ENCODE measurements at regions not wholly inside any gene's neighbourhood (a gene's known extent, or its start where the extent isn't known, plus 50 kb on each side); places are given as distances from the start of the nearest gene placed in this dataset.
A peak's percentile ranks its signal among the peaks of the same experiment; 100 is the strongest.

- BruUV-seq (replicated peaks): no TSS peak
- intact Hi-C loops (cut with micrococcal nuclease; ENCODE audit: unreplicated experiment): no loop called here
- H3K4me1 ChIP-seq (ENCODE audit: insufficient read depth, low read length, poor library complexity, severe bottlenecking): no peaks in the 10 kb centered on the region
- H3K36me3 ChIP-seq (ENCODE audit: insufficient read depth, low read length): no peaks in the 10 kb centered on the region
- no peaks in the 10 kb centered on the region for H4K20me1 ChIP-seq (ENCODE audit: insufficient read depth, low read length)
- no peak for TF ChIP-seq EZH2phosphoT487 (IDR thresholded peaks at IDR 0.05; ENCODE audit: borderline replicate concordance, low read depth, low read length)
- TF ChIP-seq, protein P1, sequence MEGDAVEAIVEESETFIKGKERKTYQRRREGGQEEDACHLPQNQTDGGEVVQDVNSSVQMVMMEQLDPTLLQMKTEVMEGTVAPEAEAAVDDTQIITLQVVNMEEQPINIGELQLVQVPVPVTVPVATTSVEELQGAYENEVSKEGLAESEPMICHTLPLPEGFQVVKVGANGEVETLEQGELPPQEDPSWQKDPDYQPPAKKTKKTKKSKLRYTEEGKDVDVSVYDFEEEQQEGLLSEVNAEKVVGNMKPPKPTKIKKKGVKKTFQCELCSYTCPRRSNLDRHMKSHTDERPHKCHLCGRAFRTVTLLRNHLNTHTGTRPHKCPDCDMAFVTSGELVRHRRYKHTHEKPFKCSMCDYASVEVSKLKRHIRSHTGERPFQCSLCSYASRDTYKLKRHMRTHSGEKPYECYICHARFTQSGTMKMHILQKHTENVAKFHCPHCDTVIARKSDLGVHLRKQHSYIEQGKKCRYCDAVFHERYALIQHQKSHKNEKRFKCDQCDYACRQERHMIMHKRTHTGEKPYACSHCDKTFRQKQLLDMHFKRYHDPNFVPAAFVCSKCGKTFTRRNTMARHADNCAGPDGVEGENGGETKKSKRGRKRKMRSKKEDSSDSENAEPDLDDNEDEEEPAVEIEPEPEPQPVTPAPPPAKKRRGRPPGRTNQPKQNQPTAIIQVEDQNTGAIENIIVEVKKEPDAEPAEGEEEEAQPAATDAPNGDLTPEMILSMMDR (conservative IDR thresholded peaks at IDR 0.05; ENCODE audit: low read length): peak; percentile 42; the same call in 1 of the 2 replicates
- H3K79me2 ChIP-seq (ENCODE audit: insufficient read depth, low read depth, low read length): no peaks in the 10 kb centered on the region
- peak; percentile 6 for DNase-seq (ENCODE audit: low spot score)
- H3K4me3 ChIP-seq (ENCODE audit: low read depth, low read length, poor library complexity, severe bottlenecking): no peak overlapping the region
- no peaks in the 10 kb centered on the region for H3K9me3 ChIP-seq (ENCODE audit: low read length)
- no peak overlapping the region for H3K27ac ChIP-seq (ENCODE audit: low read depth, low read length, poor library complexity, severe bottlenecking)
- ChIA-PET CTCF (ENCODE audit: unreplicated experiment) (no interaction called here), POLR2A (no interaction called here)
- H2AFZ ChIP-seq (ENCODE audit: low read length): no peak overlapping the region
- no peaks in the 10 kb centered on the region for H3K9me2 ChIP-seq (ENCODE audit: insufficient read depth, low read length)
- no peak overlapping the region for H3K4me2 ChIP-seq (ENCODE audit: low read length)
Measured at GRCh38 chr18:78884502-78884901, 95.1 kb upstream of the SALL3 start.

DNA sequence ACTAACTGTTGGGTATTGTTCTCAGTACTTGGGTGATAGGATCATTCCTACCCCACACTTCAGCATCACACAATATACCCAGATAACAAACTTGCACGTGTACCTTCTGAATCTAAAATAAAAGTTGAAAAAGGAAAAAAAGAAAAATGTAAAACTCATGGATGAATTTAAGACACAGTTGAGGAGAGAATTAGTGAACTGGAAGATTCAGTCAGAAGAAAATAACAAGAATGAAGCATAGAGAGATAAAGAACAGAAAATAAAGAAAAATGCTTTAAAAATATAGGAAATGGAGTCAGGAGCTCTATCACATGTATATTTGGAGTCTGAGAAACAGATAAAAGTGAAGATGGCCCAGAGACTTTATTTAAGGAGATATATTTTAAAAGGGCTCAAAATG, 90.4 kb upstream of the SALL3 start:
- no peak for DNase-seq (ENCODE audit: low spot score)
- BruUV-seq (replicated peaks): no TSS peak
- Histone ChIP-seq H2AFZ (ENCODE audit: low read length) (no peak overlapping the region), H3K9me2 (ENCODE audit: insufficient read depth, low read length) (no peaks in the 10 kb centered on the region), H3K4me2 (ENCODE audit: low read length) (no peak overlapping the region), H3K27ac (ENCODE audit: low read depth, low read length, poor library complexity, severe bottlenecking) (no peak overlapping the region), H3K36me3 (ENCODE audit: insufficient read depth, low read length) (no peaks in the 10 kb centered on the region), H3K4me1 (ENCODE audit: insufficient read depth, low read length, poor library complexity, severe bottlenecking) (no peaks in the 10 kb centered on the region), H4K20me1 (ENCODE audit: insufficient read depth, low read length) (no peaks in the 10 kb centered on the region), H3K79me2 (ENCODE audit: insufficient read depth, low read depth, low read length) (no peaks in the 10 kb centered on the region), H3K9me3 (ENCODE audit: low read length) (no peaks in the 10 kb centered on the region), H3K4me3 (ENCODE audit: low read depth, low read length, poor library complexity, severe bottlenecking) (no peak overlapping the region)
- TF ChIP-seq, protein P1 (conservative IDR thresholded peaks at IDR 0.05; ENCODE audit: low read length): no peak
- no peak for TF ChIP-seq EZH2phosphoT487 (IDR thresholded peaks at IDR 0.05; ENCODE audit: borderline replicate concordance, low read depth, low read length)
- ChIA-PET POLR2A (no interaction called here), CTCF (ENCODE audit: unreplicated experiment) (no interaction called here)
- intact Hi-C loops (cut with micrococcal nuclease; ENCODE audit: unreplicated experiment): no loop called here

DNA sequence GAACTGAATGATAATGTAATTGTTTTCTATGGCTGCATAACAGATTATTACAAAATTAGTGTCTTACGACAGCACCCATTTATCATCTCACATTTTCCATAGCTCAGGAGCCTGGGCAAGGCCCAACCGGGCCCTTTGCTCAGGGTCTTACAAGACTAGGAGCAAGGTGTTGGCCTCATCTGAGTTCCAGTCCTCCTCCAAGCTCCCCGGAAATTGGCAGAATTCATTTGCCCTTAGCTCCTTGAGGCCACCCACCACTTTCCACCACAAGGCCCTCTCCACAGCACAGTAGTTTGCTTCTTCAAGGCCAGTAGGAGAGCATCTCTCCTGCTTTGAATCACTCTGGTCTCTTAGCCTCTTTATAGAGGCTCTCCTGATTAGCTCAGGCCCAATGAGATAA, 89.2 kb upstream of the SALL3 start:
- ChIA-PET POLR2A (no interaction called here), CTCF (ENCODE audit: unreplicated experiment) (no interaction called here)
- TF ChIP-seq, protein P1 (conservative IDR thresholded peaks at IDR 0.05; ENCODE audit: low read length): no peak
- TF ChIP-seq EZH2phosphoT487 (IDR thresholded peaks at IDR 0.05; ENCODE audit: borderline replicate concordance, low read depth, low read length): no peak
- Histone ChIP-seq H3K4me3 (ENCODE audit: low read depth, low read length, poor library complexity, severe bottlenecking) (no peak overlapping the region), H3K9me2 (ENCODE audit: insufficient read depth, low read length) (no peaks in the 10 kb centered on the region), H2AFZ (ENCODE audit: low read length) (no peak overlapping the region), H3K4me1 (ENCODE audit: insufficient read depth, low read length, poor library complexity, severe bottlenecking) (no peaks in the 10 kb centered on the region), H3K79me2 (ENCODE audit: insufficient read depth, low read depth, low read length) (no peaks in the 10 kb centered on the region), H4K20me1 (ENCODE audit: insufficient read depth, low read length) (no peaks in the 10 kb centered on the region), H3K36me3 (ENCODE audit: insufficient read depth, low read length) (no peaks in the 10 kb centered on the region), H3K4me2 (ENCODE audit: low read length) (no peak overlapping the region), H3K9me3 (ENCODE audit: low read length) (no peaks in the 10 kb centered on the region), H3K27ac (ENCODE audit: low read depth, low read length, poor library complexity, severe bottlenecking) (no peak overlapping the region)
- no TSS peak for BruUV-seq (replicated peaks)
- DNase-seq (ENCODE audit: low spot score): no peak
- intact Hi-C loops (cut with micrococcal nuclease; ENCODE audit: unreplicated experiment): no loop called here
